PC-3 (cell line): ENCODE measurements at regions not wholly inside any gene's neighbourhood (a gene's known extent, or its start where the extent isn't known, plus 50 kb on each side); places are given as distances from the start of the nearest gene placed in this dataset.

ENCODE experiments used
- ATAC-seq: fragments of 200-7000 bp; cut with Tn5 transposase; 2 replicates; pipeline ENCODE4 v1.9.1; 2020; ENCODE audit warnings: mild to moderate bottlenecking, moderate library complexity
- BruUV-seq: library from RNA; stranded (reverse); fragments of 400-500 nt; replicated peaks from 2 replicates; lab custom pipeline; 2021; lab: Mats Ljungman, UMichigan
- CTCF ChIA-PET: fragments of 300-600 bp; sonication (Branson Sonifier 250); formaldehyde crosslinking; loops from one replicate; lab custom pipeline; 2022; ENCODE audit warnings: antibody characterized with exemption; lab: Charles Lee
- POLR2A ChIA-PET: fragments of 300-600 bp; sonication (Branson Sonifier 250); formaldehyde crosslinking; loops from one replicate; lab custom pipeline; 2022; ENCODE audit warnings: antibody characterized with exemption; ENCODE audit not compliant: unreplicated experiment; lab: Charles Lee
- DNase-seq: peaks from one replicate; pipeline ENCODE4 v3.0.0-alpha.2; 2015
- H2AFZ ChIP-seq: fragments of 300-600 bp; sonication (generic); 2 replicates; pipeline ENCODE4 v1.6.0; 2016; ENCODE audit warnings: antibody characterized with exemption, low read length
- H3F3A ChIP-seq: fragments of 300-600 bp; sonication (generic); one replicate; pipeline ENCODE4 v1.6.0; 2017; ENCODE audit warnings: antibody characterized with exemption, low read length, control low read depth, mild to moderate bottlenecking; ENCODE audit not compliant: unreplicated experiment
- H3K27ac ChIP-seq: fragments of 300-600 bp; sonication (generic); 2 replicates; pipeline ENCODE4 v1.5.1; 2016; ENCODE audit warnings: mild to moderate bottlenecking, low read length
- H3K27me3 ChIP-seq: fragments of 300-600 bp; sonication (generic); 2 replicates; pipeline ENCODE4 v1.6.1; 2016; ENCODE audit warnings: low read length, mixed read lengths
- H3K36me3 ChIP-seq: fragments of 300-600 bp; sonication (generic); 2 replicates; pipeline ENCODE4 v1.6.1; 2016; ENCODE audit warnings: low read depth, mixed run types, low read length, mixed read lengths
- H3K4me1 ChIP-seq: fragments of 300-600 bp; sonication (generic); 2 replicates; pipeline ENCODE4 v1.5.1; 2016; ENCODE audit warnings: low read length; ENCODE audit not compliant: insufficient read depth
- H3K4me2 ChIP-seq: fragments of 300-600 bp; sonication (generic); 2 replicates; pipeline ENCODE4 v1.6.0; 2016; ENCODE audit warnings: low read length
- H3K4me3 ChIP-seq: fragments of 300-600 bp; sonication (generic); 2 replicates; pipeline ENCODE4 v1.5.1; 2016; ENCODE audit warnings: mild to moderate bottlenecking, low read length, mixed read lengths
- H3K79me2 ChIP-seq: fragments of 300-600 bp; sonication (generic); 2 replicates; pipeline ENCODE4 v1.6.1; 2017; ENCODE audit warnings: low read length, mixed read lengths
- H3K9ac ChIP-seq: fragments of 300-600 bp; sonication (generic); 2 replicates; pipeline ENCODE4 v1.6.0; 2016; ENCODE audit warnings: mild to moderate bottlenecking, low read length
- H3K9me2 ChIP-seq: fragments of 300-600 bp; sonication (generic); replicated peaks from 2 replicates; pipeline ENCODE4 v1.6.1; 2016; ENCODE audit warnings: mixed run types, low read length, mixed read lengths
- H3K9me3 ChIP-seq: fragments of 300-600 bp; sonication (generic); 2 replicates; pipeline ENCODE4 v1.6.1; 2016; ENCODE audit warnings: low read length, mixed read lengths
- H4K20me1 ChIP-seq: fragments of 300-600 bp; sonication (generic); 2 replicates; pipeline ENCODE4 v1.6.1; 2016; ENCODE audit warnings: low read length, mixed read lengths
- CTCF ChIP-seq: fragments of 300-600 bp; sonication (generic); conservative IDR thresholded peaks from 2 replicates; pipeline ENCODE4 v1.5.1; 2017; ENCODE audit warnings: antibody characterized with exemption, low read depth, mild to moderate bottlenecking, low read length
- EZH2 ChIP-seq: fragments of 300-600 bp; sonication (generic); IDR thresholded peaks from one replicate; pipeline ENCODE4 v1.6.1; 2017; ENCODE audit warnings: antibody characterized with exemption, mild to moderate bottlenecking, low read length; ENCODE audit not compliant: unreplicated experiment
- EZH2phosphoT487 ChIP-seq: fragments of 300-600 bp; sonication (generic); IDR thresholded peaks from 2 replicates; pipeline ENCODE4 v1.6.1; 2018; ENCODE audit warnings: mild to moderate bottlenecking, antibody characterized with exemption, low read length, borderline replicate concordance
- intact Hi-C: fragments of 100-400 bp; cut with micrococcal nuclease; formaldehyde crosslinking; loops from 2 replicates; pipeline ENCODE4 v1.9.0; 2023

- H3K4me2 ChIP-seq: no peak overlapping the region
- no peaks in the 10 kb centered on the region for H3K36me3 ChIP-seq
- no peaks in the 10 kb centered on the region for H4K20me1 ChIP-seq
- no peak overlapping the region for H2AFZ ChIP-seq
- H3K27me3 ChIP-seq: no peaks in the 10 kb centered on the region
- no peak overlapping the region for H3K27ac ChIP-seq
- intact Hi-C loops: no loop called here
- H3K9me3 ChIP-seq: 0 out of 2 replicates have a peak, but pooled peaks cover 10% of the 10 kb centered on the region
- H3K79me2 ChIP-seq: no peaks in the 10 kb centered on the region
- H3K4me1 ChIP-seq: peaks cover 14% of the 10 kb centered on the region
- no peak overlapping the region for H3K9ac ChIP-seq
- TF ChIP-seq CTCF: no peak
- TF ChIP-seq EZH2phosphoT487: no peak
- TF ChIP-seq EZH2: no peak
- CTCF ChIA-PET: no interaction called here
- BruUV-seq: no TSS peak
- no peaks in the 10 kb centered on the region for H3F3A ChIP-seq
- DNase-seq (no peak), ATAC-seq (no peak)
- POLR2A ChIA-PET: no interaction called here
- no peak overlapping the region for H3K4me3 ChIP-seq
- no peaks in the 10 kb centered on the region for H3K9me2 ChIP-seq
Measured at GRCh38 chr14:85438001-85438400, 91.9 kb upstream of the FLRT2 start.

- H3K9me3 ChIP-seq: 0 out of 2 replicates have a peak, but pooled peaks cover 10% of the 10 kb centered on the region
- peaks cover 14% of the 10 kb centered on the region for H3K4me1 ChIP-seq
- H2AFZ ChIP-seq: no peak overlapping the region
- no peaks in the 10 kb centered on the region for H3K9me2 ChIP-seq
- ChIA-PET POLR2A (no interaction called here), CTCF (no interaction called here)
- H3K79me2 ChIP-seq: no peaks in the 10 kb centered on the region
- no TSS peak for BruUV-seq
- no peak overlapping the region for H3K9ac ChIP-seq
- TF ChIP-seq EZH2phosphoT487: no peak
- TF ChIP-seq CTCF: no peak
- TF ChIP-seq EZH2: no peak
- no peaks in the 10 kb centered on the region for H3K27me3 ChIP-seq
- H3F3A ChIP-seq: no peaks in the 10 kb centered on the region
- ATAC-seq: no peak
- H3K27ac ChIP-seq: no peak overlapping the region
- DNase-seq: no peak
- no peaks in the 10 kb centered on the region for H3K36me3 ChIP-seq
- no peaks in the 10 kb centered on the region for H4K20me1 ChIP-seq
- H3K4me3 ChIP-seq: no peak overlapping the region
- H3K4me2 ChIP-seq: no peak overlapping the region
- intact Hi-C loops: no loop called here
Measured at GRCh38 chr14:85438481-85438942, 91.4 kb upstream of the FLRT2 start.

GRCh38 chr14:85439696-85440328 is 90.1 kb upstream of the FLRT2 start:
- Histone ChIP-seq H4K20me1 (no peaks in the 10 kb centered on the region), H3K27ac (no peak overlapping the region), H3K9ac (no peak overlapping the region), H3K36me3 (no peaks in the 10 kb centered on the region), H3K79me2 (no peaks in the 10 kb centered on the region), H3K4me1 (peaks cover 14% of the 10 kb centered on the region), H3K4me3 (no peak overlapping the region), H3F3A (no peaks in the 10 kb centered on the region), H3K9me2 (no peaks in the 10 kb centered on the region), H2AFZ (no peak overlapping the region), H3K9me3 (0 out of 2 replicates have a peak, but pooled peaks cover 10% of the 10 kb centered on the region), H3K4me2 (no peak overlapping the region), H3K27me3 (no peaks in the 10 kb centered on the region)
- DNase-seq: no peak
- intact Hi-C loops: no loop called here
- TF ChIP-seq EZH2 (no peak), EZH2phosphoT487 (no peak), CTCF (no peak)
- CTCF ChIA-PET: no interaction called here
- POLR2A ChIA-PET: no interaction called here
- ATAC-seq: no peak
- BruUV-seq: no TSS peak
